ENCODE measurements at regions not wholly inside any gene's neighbourhood (a gene's known extent, or its start where the extent isn't known, plus 50 kb on each side); places are given as distances from the start of the nearest gene placed in this dataset.
"Not testable (repeated sequence)": the region's sequence is repeated elsewhere in the genome, so short reads cannot be mapped to it uniquely, and the experiment has no call there.

DNA sequence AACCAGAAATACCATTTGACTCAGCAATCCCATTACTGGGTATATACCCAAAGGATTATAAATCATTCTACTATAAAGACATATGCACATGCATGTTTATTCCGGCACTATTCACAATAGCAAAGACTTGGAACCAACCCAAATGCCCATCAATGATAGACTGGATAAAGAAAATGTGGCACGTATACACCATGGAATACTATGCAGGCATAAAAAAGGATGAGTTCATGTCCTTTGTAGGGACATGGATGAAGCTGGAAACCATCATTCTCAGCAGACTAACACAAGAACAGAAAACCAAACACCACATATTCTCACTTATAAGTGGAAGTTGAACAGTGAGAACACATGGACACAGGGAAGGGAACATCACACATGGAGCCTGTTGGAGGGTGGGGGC, 158.2 kb downstream of the GXYLT1 start:
- TF ChIP-seq, protein P1, sequence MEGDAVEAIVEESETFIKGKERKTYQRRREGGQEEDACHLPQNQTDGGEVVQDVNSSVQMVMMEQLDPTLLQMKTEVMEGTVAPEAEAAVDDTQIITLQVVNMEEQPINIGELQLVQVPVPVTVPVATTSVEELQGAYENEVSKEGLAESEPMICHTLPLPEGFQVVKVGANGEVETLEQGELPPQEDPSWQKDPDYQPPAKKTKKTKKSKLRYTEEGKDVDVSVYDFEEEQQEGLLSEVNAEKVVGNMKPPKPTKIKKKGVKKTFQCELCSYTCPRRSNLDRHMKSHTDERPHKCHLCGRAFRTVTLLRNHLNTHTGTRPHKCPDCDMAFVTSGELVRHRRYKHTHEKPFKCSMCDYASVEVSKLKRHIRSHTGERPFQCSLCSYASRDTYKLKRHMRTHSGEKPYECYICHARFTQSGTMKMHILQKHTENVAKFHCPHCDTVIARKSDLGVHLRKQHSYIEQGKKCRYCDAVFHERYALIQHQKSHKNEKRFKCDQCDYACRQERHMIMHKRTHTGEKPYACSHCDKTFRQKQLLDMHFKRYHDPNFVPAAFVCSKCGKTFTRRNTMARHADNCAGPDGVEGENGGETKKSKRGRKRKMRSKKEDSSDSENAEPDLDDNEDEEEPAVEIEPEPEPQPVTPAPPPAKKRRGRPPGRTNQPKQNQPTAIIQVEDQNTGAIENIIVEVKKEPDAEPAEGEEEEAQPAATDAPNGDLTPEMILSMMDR (IDR thresholded peaks at IDR 0.05 in 8 of 11, conservative IDR thresholded peaks at IDR 0.05 in 3 of 11): not testable (repeated sequence)
- not testable (repeated sequence) for TF ChIP-seq POLR2A (IDR thresholded peaks at IDR 0.05)
